ENCODE measurements at regions not wholly inside any gene's neighbourhood (a gene's known extent, or its start where the extent isn't known, plus 50 kb on each side); places are given as distances from the start of the nearest gene placed in this dataset.
"Not testable (repeated sequence)": the region's sequence is repeated elsewhere in the genome, so short reads cannot be mapped to it uniquely, and the experiment has no call there.

- DNase-seq = peak in 1 of 2 experiments; percentile 24
- H3K27me3 ChIP-seq = no peaks in the 10 kb centered on the region
- H3K36me3 ChIP-seq = no peaks in the 10 kb centered on the region
- H3K4me3 ChIP-seq = no peak overlapping the region
- H3K27ac ChIP-seq = no peak overlapping the region; the same call in 1 of the 2 replicates
- H3K4me1 ChIP-seq = peaks cover 19% of the 10 kb centered on the region
- no peaks in the 10 kb centered on the region for H3K9me3 ChIP-seq (replicated peaks)
Measured at GRCh38 chr5:36494841-36495601, 111.4 kb upstream of the SLC1A3 start.

- peak; percentile 18 to 56 for DNase-seq
- no peaks in the 10 kb centered on the region for H3K27me3 ChIP-seq
Measured at GRCh38 chr5:36495611-36496010, 110.8 kb upstream of the SLC1A3 start.

GRCh38 chr5:36496471-36496870, 109.9 kb upstream of the SLC1A3 start:
- Histone ChIP-seq H3K27me3 (no peaks in the 10 kb centered on the region), H3K4me1 (peaks cover 21% of the 10 kb centered on the region), H3K4me3 (peak overlapping the region; percentile 17; the same call in 1 of the 2 replicates), H3K36me3 (no peaks in the 10 kb centered on the region), H3K27ac (peak overlapping the region; percentile 43), H3K9me3 (replicated peaks) (no peaks in the 10 kb centered on the region)
- peak in 1 of 2 experiments; percentile 45 for DNase-seq

More at GRCh38 chr5:36495611-36496010, 110.8 kb upstream of the SLC1A3 start:
- Histone ChIP-seq H3K36me3 (no peaks in the 10 kb centered on the region), H3K4me1 (peaks cover 19% of the 10 kb centered on the region), H3K4me3 (peak overlapping the region; percentile 17; the same call in 1 of the 2 replicates), H3K9me3 (replicated peaks) (no peaks in the 10 kb centered on the region), H3K27ac (peak overlapping the region; percentile 43)

GRCh38 chr5:36502608-36503007, 103.8 kb upstream of the SLC1A3 start:
- peaks cover 23% of the 10 kb centered on the region for H3K4me1 ChIP-seq
- no peak overlapping the region; the same call in 1 of the 2 replicates for H3K4me3 ChIP-seq
- peak; percentile 83 to 95 for DNase-seq
- H3K36me3 ChIP-seq = no peaks in the 10 kb centered on the region
- H3K27ac ChIP-seq = peak overlapping the region; percentile 45
- no peaks in the 10 kb centered on the region for H3K9me3 ChIP-seq (replicated peaks)
- H3K27me3 ChIP-seq = no peaks in the 10 kb centered on the region

GRCh38 chr5:36505021-36505420, 101.4 kb upstream of the SLC1A3 start:
- Histone ChIP-seq H3K4me1 (peaks cover 23% of the 10 kb centered on the region), H3K9me3 (replicated peaks) (no peaks in the 10 kb centered on the region; the same call in 1 of the 2 replicates), H3K4me3 (no peak overlapping the region), H3K27me3 (no peaks in the 10 kb centered on the region), H3K27ac (no peak overlapping the region), H3K36me3 (no peaks in the 10 kb centered on the region)
- no peak for DNase-seq

- H3K27me3 ChIP-seq = no peaks in the 10 kb centered on the region
- H3K9me3 ChIP-seq (replicated peaks) = no peaks in the 10 kb centered on the region; the same call in 1 of the 2 replicates
Measured at GRCh38 chr5:36507332-36507952, 99.0 kb upstream of the SLC1A3 start.

GRCh38 chr5:36508331-36508730, 98.1 kb upstream of the SLC1A3 start:
- H3K27me3 ChIP-seq; DNase-seq; H3K4me3 ChIP-seq; H3K27ac ChIP-seq; H3K4me1 ChIP-seq; H3K9me3 ChIP-seq (replicated peaks); H3K36me3 ChIP-seq: not testable (repeated sequence)

More at GRCh38 chr5:36507332-36507952, 99.0 kb upstream of the SLC1A3 start:
- Histone ChIP-seq H3K4me1 (peaks cover 12% of the 10 kb centered on the region), H3K27ac (no peak overlapping the region), H3K4me3 (no peak overlapping the region), H3K36me3 (no peaks in the 10 kb centered on the region)
- DNase-seq = peak; percentile 71 to 89

- not testable (repeated sequence) for H3K4me3 ChIP-seq; H3K27ac ChIP-seq; H3K4me1 ChIP-seq; H3K36me3 ChIP-seq; DNase-seq; H3K27me3 ChIP-seq; H3K9me3 ChIP-seq (replicated peaks)
Measured at GRCh38 chr5:36513647-36514046, 92.8 kb upstream of the SLC1A3 start.

- Histone ChIP-seq H3K27ac (no peak overlapping the region), H3K4me1 (no peaks in the 10 kb centered on the region), H3K27me3 (no peaks in the 10 kb centered on the region), H3K4me3 (no peak overlapping the region), H3K9me3 (replicated peaks) (no peaks in the 10 kb centered on the region), H3K36me3 (no peaks in the 10 kb centered on the region)
- no peak for DNase-seq
Measured at GRCh38 chr5:36519881-36520280, 86.5 kb upstream of the SLC1A3 start.

GRCh38 chr5:36521219-36521618, 85.2 kb upstream of the SLC1A3 start:
- no peaks in the 10 kb centered on the region for H3K27me3 ChIP-seq
- DNase-seq = no peak
- no peak overlapping the region for H3K27ac ChIP-seq
- no peaks in the 10 kb centered on the region for H3K4me1 ChIP-seq
- H3K9me3 ChIP-seq (replicated peaks) = no peaks in the 10 kb centered on the region
- no peaks in the 10 kb centered on the region for H3K36me3 ChIP-seq
- H3K4me3 ChIP-seq = no peak overlapping the region

- Histone ChIP-seq H3K27ac (no peak overlapping the region), H3K36me3 (no peaks in the 10 kb centered on the region), H3K4me1 (no peaks in the 10 kb centered on the region), H3K27me3 (no peaks in the 10 kb centered on the region), H3K9me3 (replicated peaks) (no peaks in the 10 kb centered on the region), H3K4me3 (no peak overlapping the region)
- DNase-seq = no peak
Measured at GRCh38 chr5:36521838-36522745, 84.3 kb upstream of the SLC1A3 start.

GRCh38 chr5:36522746-36523065, 83.7 kb upstream of the SLC1A3 start:
- H3K4me3 ChIP-seq = no peak overlapping the region
- no peak overlapping the region for H3K27ac ChIP-seq
- no peak for DNase-seq
- no peaks in the 10 kb centered on the region for H3K4me1 ChIP-seq
- no peaks in the 10 kb centered on the region for H3K36me3 ChIP-seq
- H3K27me3 ChIP-seq = no peaks in the 10 kb centered on the region
- H3K9me3 ChIP-seq (replicated peaks) = no peaks in the 10 kb centered on the region

- no peak for DNase-seq
- no peaks in the 10 kb centered on the region for H3K36me3 ChIP-seq
- H3K27me3 ChIP-seq = no peaks in the 10 kb centered on the region
- no peak overlapping the region for H3K4me3 ChIP-seq
- no peaks in the 10 kb centered on the region for H3K9me3 ChIP-seq (replicated peaks)
- no peak overlapping the region for H3K27ac ChIP-seq
- H3K4me1 ChIP-seq = no peaks in the 10 kb centered on the region
Measured at GRCh38 chr5:36523450-36523849, 83.0 kb upstream of the SLC1A3 start.

GRCh38 chr5:36523926-36524325, 82.5 kb upstream of the SLC1A3 start:
- no peak overlapping the region for H3K4me3 ChIP-seq
- H3K4me1 ChIP-seq = no peaks in the 10 kb centered on the region
- DNase-seq = no peak
- no peaks in the 10 kb centered on the region for H3K36me3 ChIP-seq
- no peak overlapping the region for H3K27ac ChIP-seq
- no peaks in the 10 kb centered on the region for H3K27me3 ChIP-seq
- no peaks in the 10 kb centered on the region for H3K9me3 ChIP-seq (replicated peaks)

GRCh38 chr5:36526537-36526936, 79.9 kb upstream of the SLC1A3 start:
- DNase-seq = no peak

More at GRCh38 chr5:36526537-36526936, 79.9 kb upstream of the SLC1A3 start:
- Histone ChIP-seq H3K27me3 (no peaks in the 10 kb centered on the region), H3K4me1 (no peaks in the 10 kb centered on the region), H3K4me3 (no peak overlapping the region), H3K36me3 (no peaks in the 10 kb centered on the region), H3K9me3 (replicated peaks) (no peaks in the 10 kb centered on the region), H3K27ac (no peak overlapping the region)
